ENCODE measurements at regions not wholly inside any gene's neighbourhood (a gene's known extent, or its start where the extent isn't known, plus 50 kb on each side); places are given as distances from the start of the nearest gene placed in this dataset.

DNA sequence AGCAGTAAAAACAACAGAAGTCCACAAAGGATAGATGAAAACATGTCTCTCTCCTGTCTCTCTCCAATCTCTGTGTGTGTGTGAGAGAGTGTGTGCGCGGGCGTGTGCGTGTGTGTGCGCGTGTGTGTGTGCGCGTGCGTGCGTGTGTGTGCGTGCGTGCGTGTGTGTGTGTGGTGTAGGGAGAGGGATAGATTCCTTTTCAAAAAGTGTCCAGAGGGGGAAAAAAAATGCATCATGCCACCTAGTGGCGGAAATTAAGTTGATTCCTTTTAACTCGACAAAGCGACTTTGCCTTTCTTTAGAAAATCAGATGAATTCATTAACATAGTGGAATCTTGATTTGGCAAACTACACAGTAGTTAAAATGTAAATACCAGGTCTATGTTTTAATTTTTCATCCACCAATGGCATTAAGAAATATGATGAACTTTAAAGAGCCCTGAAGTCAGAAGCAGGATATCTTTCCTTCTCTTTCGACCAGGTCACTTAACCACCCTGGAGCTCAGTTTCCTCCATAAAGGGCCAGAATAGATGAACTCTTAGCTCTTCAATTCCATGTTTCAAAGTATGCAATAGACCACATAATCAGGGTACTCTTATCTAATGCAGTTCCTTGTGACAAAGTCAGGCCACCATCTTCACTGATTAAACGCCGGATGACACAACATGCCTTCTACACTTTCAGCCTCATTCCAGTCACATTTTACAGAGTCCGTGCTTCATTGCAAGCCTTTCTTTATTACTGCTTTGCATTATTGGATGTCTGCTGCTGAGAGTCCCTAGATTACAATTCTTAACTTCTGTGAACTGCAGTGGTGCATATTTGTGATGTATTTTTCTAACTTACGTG, 162.8 kb downstream of the FBXO8 start:
- peak; percentile 48 for DNase-seq (ENCODE audit: low spot score)

- DNase-seq (ENCODE audit: low spot score), result no peak
Observed at GRCh38 chr4:174119830-174120229, 163.6 kb downstream of the FBXO8 start.

- no peak for DNase-seq (ENCODE audit: low spot score)
Observed at GRCh38 chr4:174119051-174119450, 164.4 kb downstream of the FBXO8 start.

DNA sequence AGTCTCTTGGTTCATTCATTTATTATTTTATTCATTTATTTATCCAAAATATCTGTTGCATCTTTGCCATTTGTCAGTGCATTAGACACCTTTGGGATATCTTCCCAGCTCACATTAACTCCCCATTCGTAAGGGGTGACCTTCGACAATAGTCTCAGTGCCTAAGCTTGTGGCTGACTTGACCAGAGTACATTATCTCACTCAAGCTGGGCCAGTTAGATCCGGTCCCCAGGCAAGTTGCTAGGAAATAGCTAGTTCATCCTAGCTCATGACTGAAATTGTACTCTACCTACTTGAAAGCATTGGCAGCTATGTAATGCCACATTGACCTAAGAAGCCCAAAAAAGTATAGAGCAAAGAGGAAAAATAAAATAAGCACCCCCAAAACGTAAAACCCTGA, 165.3 kb downstream of the FBXO8 start:
- DNase-seq (ENCODE audit: low spot score), result no peak

DNA sequence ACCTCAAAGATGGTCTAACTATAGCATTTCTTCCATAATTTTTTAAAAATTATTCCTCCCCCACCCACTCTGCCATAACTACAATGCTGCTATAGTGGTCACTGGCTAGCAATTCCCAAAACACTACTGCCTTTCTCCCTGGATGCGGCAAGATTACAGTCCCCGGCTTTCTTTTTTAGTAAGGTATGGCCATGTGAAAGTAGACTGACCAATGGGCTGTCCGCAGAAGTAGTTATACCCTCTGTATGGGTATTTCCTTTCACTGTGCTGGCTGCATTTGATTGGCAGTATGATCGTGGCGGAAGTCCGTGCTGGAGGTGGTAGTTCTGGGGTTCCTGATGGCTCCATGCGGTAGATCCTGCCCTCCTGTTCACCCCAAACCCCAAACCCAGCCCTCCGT, 166.0 kb downstream of the FBXO8 start:
- no peak for DNase-seq (ENCODE audit: low spot score)

- no peak for DNase-seq (ENCODE audit: low spot score)
Observed at GRCh38 chr4:174116021-174116420, 167.4 kb downstream of the FBXO8 start.

GRCh38 chr4:174111422-174111821, 172.0 kb downstream of the FBXO8 start:
- no peak for DNase-seq (ENCODE audit: low spot score)

DNA sequence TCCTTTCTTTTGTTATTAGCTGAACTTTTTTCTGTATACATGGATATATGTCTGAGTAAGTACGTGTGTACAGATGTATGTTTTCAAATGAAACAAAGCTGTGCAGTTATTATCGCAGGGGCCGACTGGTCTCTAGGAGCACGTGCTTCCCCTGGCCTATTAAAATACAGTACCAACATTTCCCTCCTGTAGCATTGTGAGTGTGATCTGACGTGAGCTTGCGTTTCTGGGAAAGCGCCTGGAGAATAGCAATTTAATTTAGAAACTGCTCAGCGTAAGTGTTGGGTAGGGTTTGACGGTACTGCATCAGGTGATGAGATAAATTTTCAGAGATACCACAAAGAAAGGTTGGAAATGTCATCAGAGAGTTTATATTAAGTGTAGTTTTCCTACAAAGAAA, 173.3 kb downstream of the FBXO8 start:
- DNase-seq (ENCODE audit: low spot score), result no peak

DNA sequence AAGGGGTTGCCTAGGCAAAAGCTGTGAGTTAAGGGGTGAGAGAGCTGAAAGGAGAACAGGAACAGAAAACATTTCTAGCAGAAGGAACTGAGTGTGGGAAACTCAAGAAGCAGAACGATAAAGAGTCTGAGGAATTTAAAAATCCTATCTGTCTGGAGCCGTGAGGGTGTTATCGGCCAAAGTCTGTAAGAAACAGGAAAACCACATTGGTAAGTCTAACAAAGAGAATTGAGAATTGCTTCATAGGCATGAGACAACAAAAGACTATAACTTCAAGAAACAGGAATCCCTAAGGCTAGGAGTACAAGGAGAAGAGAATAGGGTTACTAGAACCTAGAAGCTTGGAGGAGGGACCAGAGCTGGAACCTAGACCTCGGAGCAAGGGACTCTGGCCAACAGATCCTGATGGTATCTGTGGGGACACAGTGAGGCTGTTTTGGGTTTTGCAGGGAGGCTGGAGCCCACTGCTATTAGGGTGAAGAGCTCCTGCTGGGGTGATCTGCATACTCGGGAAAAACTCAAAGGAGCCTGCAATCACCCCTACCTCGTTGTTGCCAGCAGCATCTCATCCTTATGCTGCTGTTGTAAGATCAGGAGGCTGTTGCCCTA, 175.6 kb downstream of the FBXO8 start:
- DNase-seq (ENCODE audit: low spot score), result no peak

DNA sequence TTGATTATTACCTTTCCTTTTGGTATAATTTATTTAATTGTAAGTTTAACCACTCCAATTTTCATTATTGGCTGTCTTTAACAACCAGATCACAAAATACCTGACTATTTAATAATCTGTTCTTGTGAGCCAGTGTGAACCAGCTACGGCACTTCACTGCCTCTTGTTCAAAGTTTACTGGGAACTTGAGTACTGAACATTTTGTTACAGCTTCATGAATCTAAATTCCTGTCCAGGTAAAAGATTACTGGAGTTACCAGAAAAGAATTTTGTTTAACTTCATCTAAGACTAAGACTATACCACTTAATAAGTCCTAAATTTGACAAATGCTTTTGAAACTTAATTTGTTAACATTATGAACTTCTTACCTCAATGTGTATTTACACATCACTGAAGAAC, 178.3 kb downstream of the FBXO8 start:
- no peak for DNase-seq (ENCODE audit: low spot score)

DNA sequence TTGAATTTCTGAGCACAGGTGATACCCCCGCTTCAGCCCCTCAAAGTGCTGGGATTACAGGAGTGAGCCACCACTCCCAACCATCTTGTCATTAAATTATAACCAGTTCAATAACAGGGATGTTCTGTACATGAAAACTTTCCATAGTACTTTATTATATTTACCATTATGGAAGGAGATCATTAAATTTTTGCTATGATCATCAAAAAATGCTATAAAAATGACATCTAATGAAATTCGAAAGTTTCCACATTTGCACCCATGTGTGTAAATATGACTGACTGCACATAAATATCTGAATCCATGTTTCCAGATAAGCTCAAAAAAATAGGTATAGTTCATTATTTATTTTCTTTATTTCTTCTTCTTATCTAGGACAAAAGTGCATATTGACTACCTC, 182.6 kb downstream of the FBXO8 start:
- DNase-seq (ENCODE audit: low spot score), result no peak

DNA sequence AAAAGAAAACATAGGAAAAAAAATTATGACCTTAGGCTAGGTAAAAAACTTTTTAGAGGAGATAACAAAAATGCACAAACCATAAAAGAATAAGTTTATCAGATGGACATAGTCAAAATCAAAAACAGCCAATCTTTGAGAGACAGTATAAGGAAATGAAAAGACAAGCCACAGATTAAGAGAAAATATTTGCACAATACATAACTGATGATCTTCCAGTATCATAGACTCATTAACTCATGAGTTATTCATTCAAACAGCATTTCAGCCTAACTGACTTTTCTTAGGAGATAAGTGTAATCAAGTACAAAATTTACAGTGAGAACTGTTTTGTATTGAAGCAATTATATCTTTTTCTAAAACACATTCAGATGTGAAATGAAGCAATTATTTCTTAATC, 183.8 kb downstream of the FBXO8 start:
- DNase-seq (ENCODE audit: low spot score), result no peak

GRCh38 chr4:174096999-174097398, 186.5 kb downstream of the FBXO8 start:
- DNase-seq (ENCODE audit: low spot score), result no peak

- no peak for DNase-seq (ENCODE audit: low spot score)
Observed at GRCh38 chr4:174096456-174096855, 187.0 kb downstream of the FBXO8 start.

DNA sequence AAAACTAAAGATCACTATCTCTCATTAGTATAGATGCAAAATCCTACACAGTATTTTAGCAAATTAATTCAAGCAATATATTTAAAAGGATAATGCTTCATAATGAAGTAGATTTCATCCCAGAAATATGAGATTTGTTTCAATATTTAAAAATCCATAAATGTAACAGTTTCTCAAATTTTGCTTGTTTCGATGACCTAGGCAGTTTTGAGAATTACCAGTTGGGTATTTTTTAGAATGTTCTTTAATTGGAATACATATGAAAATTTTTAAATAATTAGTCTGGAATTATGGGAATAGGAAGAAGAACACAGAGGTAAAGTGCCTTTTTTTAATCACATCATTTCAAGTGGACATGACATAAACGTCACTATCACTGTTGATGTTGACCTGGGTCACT, 192.3 kb downstream of the FBXO8 start:
- DNase-seq (ENCODE audit: low spot score), result no peak

DNA sequence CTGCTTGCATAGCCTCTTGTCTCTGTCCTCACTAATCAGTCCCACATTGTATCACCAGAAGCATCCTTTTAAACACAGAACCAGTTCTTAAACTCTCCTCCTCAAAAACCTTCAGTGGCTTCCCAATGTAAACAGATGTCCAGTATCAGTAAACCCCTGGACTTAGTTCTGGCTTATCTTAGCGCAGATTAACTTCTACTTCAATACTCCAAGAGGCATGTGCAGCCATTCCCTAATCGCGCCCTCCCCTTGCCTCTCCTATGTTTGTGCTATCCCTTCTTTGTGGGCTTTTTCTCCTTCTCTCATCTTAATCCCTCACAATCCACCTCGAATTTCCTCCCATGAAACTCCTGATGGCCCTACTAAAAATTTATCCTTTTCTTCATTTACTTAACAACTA, 193.8 kb downstream of the FBXO8 start:
- DNase-seq (ENCODE audit: low spot score), result no peak

- DNase-seq (ENCODE audit: low spot score), result no peak
Observed at GRCh38 chr4:174088795-174089194, 194.7 kb downstream of the FBXO8 start.

- no peak for DNase-seq (ENCODE audit: low spot score)
Observed at GRCh38 chr4:174086829-174087799, 196.4 kb downstream of the FBXO8 start.

DNA sequence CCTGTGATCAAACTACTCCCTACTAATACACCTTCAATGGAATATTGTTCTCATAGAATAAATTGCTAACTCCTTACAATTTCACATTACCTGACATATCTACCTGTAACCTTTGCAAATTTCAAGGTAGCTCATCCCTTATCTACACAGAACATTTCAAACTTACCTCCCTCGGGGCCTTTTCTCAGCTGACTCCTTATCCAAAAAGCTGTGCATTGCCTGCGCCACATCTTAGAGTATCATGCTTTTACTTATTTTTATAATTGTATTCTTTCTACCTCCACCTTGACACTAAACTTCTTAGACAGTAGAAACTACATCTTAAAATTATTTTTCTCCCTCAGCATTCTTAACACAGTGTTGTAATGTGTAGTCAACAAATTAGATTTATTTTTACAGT, 198.5 kb downstream of the FBXO8 start:
- DNase-seq (ENCODE audit: low spot score), result no peak

GRCh38 chr4:174084542-174084941, 198.9 kb downstream of the FBXO8 start:
- DNase-seq (ENCODE audit: low spot score), result no peak

DNA sequence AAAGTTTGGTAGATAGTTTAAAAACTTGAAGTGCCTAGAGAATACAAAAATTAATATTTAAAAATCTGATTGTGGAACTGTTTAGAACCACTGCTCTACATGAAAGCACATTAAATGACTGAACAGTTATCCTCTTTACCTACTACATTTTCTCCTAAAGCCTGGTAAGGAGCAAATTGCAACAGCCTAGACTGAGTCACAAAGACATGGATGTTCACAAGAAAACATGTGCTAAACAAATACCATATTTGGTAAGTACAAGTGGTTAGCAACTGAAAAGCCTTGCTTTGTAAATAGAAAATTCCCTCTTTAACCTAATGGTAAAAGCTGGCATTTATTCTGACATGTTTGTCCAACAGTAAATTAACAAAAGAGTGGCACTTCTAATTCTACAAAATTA, 203.1 kb downstream of the FBXO8 start:
- no peak for DNase-seq (ENCODE audit: low spot score)

GRCh38 chr4:174071595-174071994, 211.9 kb downstream of the FBXO8 start:
- DNase-seq (ENCODE audit: low spot score), result no peak
